NCI-H1092 treated with DMSO at 0.1 percent for 48 hours (cell line): ENCODE measurements at regions not wholly inside any gene's neighbourhood (a gene's known extent, or its start where the extent isn't known, plus 50 kb on each side); places are given as distances from the start of the nearest gene placed in this dataset.
"Not testable (repeated sequence)": the region's sequence is repeated elsewhere in the genome, so short reads cannot be mapped to it uniquely, and the experiment has no call there.

ENCODE experiments used
- DNase-seq: peaks from one replicate; lab custom pipeline; 2025; lab: John Stamatoyannopoulos, UW

DNA sequence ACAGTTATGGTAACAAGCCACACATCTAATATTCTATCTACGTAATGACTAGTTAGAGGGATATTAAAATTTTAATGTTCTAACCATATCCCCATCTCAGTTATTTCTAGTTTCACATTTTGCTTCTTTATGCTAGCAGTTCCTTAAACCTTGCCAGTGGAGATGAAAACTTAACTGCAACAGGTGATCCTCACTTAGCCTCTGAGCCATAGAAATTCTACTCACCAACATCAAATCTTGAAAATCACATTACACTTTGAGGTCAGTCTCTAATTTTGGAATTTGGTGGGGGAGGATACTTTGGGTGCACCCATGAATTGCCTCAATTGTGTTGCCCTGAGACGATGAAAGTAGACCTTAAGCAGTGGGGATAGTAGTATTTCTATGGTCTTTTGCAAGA, 256.4 kb downstream of the GATA3 start:
- no peak for DNase-seq

DNA sequence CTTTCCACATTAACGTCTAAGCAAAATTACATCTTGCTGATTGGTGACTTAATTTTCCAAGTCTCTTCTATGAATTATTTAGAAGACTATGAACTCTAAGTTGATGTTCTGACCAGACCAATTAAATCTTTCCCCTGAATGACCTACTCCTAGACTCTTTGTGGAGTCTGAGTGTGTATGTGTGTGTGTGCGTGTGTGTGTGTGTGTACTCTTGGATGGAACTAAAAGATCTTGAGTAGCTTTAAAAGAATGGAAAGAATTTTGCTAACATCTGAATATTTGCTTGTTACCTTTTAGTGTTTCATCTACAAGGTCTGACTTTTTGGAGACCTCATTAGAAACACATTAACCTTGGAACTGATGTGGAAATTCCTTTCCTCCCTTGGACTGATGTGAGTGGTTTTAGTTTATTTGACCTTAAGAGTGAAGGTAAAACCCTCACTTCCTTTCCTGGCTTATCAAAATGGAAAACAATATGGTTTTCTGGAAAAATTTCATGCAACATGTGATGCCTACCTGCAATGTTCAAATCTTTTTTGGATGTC, 257.1 kb downstream of the GATA3 start:
- no peak for DNase-seq

DNA sequence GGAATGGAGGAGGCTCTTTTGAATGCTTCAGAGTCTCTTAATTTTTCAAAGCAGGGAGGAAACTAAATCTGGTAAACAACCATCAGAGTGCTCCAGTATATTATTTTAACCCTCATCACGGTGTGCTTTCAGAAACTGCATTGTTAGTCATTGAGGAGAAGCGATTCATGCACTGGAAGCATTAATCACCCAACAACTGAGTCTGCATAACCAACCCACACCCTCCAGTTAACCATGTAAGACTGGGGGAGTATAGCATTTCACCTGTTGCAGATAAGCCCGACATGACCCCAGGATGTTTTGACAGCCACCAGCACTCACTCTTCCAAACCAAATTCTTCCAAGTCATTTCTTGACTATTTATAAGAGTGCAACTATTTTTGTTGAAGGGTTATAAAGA, 257.6 kb downstream of the GATA3 start:
- no peak for DNase-seq

DNA sequence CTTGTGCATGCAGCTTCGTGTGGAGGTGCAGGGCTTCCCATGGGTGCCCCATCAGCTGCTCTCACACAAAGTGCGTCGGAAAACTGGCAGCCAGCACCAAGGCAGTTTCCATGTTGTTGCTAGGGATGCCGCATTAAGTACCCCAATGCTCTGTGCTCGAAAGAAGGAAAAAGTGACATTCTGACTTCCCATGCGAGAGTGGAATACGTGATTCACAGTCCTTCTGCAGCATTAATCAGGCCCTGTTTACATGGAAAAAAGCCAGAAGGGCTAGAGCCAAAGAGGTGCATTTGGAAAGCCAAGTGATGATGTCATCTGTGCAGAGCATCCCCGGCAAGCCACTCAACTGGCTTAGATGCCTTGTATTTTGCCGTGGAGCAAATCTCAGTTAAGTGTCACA, 258.3 kb downstream of the GATA3 start:
- peak; percentile 8 for DNase-seq

DNA sequence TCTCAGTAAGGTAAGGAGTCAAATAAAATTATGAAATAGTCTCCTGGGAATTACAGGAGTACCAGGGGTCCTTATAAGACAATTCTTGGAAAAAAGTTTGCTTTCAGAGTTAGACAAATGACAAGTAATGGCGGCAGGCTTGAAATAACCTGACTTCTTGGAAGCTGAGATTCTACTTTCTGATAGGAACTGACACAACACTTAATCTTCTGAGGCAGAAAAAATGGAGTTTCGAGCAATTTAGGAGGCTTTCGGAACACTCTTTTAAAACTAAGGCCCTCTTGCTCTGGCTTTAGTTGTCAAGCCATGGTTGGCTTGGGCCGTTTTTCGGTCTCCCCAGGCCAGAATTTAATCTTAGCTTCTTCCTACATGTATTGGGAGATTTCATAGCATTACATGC, 260.0 kb downstream of the GATA3 start:
- no peak for DNase-seq

DNA sequence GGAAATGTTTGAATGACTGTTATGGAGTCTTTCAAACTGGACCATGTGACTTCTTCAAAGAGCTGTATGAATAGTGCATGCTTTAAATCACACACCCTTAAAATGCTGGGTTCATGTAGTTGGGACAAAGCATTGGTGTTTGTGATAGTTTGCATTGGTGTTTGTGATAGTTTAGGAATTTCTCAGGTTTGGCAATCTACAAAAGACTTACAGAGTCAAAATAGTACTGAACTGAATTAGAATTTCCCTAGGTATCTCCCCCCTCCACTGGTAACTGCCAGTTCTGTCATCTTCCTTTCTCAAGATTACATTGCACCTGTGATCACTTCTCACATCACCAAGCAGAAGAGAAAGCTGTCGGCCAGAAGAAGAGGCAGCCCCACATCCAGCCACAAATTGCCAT, 261.1 kb downstream of the GATA3 start:
- no peak for DNase-seq

DNA sequence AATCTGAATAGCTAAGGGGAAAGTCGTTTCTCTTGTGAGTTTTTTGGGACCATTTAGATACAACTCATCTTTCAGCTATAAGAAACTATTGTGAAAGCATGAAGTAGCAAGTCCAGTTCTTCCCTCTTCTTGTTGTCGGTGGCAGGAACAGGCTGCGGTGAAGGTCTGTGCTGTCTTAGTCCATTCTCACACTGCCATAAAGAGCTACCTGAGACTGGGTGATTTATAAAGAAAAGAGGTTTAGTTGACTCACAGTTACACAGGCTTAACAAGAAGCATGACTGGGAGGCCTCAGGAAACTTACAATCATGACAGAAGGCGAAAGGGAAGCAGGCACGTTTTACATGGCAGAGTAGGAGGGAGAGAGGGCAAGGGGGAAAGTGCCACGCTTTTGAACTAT, 261.8 kb downstream of the GATA3 start:
- no peak for DNase-seq

DNA sequence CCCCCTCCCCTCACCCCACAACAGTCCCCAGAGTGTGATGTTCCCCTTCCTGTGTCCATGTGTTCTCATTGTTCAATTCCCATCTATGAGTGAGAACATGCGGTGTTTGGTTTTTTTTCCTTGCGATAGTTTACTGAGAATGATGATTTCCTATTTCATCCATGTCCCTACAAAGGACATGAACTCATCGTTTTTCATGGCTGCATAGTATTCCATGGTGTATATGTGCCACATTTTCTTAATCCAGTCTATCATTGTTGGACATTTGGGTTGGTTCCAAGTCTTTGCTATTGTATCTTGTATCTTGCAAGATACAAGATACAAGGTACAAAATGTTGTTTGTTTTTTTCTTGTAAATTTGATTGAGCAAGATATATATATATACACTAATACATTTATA, 263.9 kb downstream of the GATA3 start:
- not testable (repeated sequence) for DNase-seq

DNA sequence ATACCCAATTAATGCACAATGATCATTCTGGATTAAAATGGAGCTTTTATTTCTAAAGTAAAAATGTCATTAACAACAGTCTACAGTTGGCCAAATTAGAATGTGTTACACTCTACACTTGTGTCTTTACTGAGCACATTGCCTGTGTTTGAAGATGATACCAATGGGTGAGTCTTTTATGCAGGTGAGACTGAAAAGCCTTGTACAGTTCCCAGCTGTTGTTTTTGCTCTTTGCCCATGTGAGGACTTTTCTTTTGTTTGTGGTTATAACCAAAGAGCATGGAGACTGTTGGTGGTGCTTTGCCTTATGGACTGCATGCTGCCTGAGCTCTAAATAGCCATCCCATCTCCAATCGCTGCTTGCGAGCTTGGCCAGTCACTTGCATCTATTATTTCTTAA, 264.5 kb downstream of the GATA3 start:
- DNase-seq: no peak

DNA sequence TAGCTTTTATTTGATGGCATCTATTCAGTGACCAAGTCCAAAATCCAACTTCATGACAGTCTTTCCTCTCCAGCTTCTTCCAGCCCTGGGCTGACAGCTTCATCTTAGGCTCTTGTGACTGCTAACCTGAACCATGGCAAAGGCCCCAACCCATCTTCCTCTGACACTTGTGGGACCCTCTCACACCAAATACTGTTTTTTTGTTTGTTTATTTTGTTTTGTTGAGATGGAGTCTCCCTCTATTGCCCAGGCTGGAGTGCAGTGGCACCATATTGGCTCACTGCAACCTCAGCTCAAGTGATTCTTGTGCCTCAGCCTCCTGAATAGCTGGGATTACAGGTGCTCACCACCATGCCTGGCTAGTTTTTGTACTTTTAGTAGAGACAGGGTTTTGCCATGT, 265.2 kb downstream of the GATA3 start:
- no peak for DNase-seq

DNA sequence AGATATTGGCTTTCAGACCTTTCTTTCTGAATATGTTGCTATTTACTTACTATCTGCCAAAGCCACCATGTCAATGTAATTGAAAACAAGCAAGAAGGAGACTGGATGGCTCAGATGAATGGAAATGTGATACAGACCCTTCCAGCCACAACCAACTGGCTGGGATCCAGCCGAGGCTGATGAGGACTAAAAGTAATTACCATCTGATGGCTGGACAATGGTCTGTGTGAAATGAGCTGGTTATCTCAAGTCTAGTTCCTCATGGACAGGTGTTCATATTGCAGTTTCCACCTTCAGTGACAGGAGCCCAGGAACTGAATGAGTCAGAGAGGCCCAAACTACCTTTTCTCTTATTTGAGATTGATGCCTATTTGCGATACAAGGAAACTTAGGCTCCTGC, 267.5 kb downstream of the GATA3 start:
- DNase-seq: peak; percentile 74

DNA sequence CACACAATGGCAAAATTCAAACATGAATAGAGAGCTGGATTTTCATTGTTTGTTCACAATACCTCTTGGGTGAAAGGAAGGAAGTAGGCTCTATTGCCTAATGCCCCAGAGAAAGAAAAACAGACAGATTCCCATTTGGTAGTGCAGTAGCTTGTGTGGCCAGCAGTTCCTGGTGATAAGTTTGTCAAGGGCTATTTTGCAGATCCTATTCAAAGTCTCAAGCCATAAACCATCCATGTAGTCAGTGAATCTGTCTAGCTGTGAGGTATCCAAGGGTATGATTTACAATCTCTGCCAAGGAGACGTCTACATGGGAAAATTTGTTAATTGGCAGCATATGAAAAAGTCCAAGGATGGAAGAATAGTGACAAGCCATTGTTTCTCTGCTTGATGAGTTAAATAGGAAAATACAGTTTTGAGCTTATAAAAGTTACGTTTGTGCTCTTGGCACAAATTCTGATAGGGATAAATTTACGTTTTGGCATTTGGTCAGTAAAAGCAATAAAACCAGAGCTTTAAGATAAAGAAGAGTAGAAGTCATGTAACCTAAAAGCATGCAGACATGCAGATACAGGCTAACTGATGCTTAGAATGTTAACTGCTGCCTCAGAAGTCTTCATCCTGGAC, 269.1 kb downstream of the GATA3 start:
- DNase-seq: no peak

DNA sequence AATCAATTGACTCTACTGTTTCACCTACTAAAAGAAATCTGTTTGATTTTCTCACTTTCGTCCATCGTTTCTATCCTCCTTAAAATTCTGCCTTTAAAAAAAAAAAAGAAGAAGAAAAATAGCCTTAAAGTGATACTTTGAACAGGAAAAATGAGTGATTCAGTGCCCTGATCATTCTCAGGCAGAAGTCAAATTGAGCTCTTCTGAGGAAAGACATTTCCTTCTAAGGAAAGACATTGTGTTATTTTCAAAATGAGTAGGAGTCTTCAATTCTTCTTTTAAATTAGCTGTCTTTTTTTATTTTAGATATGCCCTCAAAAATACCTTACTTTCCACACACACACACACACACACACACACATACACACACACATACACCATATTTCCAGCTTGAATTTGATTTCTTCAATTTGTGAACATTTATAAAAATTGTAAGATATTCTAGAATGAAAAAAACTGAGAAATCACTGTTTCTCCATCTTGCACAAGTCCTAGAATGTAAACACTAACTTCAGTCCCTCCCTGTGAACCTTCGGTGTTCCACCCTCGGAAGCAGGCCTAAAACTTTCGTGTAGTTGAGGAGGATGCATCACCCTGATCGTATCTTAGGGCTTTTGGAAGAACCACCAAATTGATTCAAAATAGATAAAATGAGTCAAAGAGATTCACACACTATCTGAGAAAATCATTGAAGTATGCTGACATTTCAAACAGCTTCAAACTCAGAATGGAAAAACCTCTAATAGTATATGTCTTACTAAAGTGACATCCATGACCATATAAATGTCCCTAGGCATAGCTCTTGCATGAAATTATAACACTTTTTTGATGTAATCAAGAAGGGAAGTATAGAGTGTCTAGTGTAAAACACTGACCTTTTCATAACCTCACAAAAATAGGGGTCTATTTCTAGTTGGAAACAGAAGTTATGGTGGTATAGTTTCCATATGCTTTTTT, 270.8 kb downstream of the GATA3 start:
- DNase-seq: no peak

DNA sequence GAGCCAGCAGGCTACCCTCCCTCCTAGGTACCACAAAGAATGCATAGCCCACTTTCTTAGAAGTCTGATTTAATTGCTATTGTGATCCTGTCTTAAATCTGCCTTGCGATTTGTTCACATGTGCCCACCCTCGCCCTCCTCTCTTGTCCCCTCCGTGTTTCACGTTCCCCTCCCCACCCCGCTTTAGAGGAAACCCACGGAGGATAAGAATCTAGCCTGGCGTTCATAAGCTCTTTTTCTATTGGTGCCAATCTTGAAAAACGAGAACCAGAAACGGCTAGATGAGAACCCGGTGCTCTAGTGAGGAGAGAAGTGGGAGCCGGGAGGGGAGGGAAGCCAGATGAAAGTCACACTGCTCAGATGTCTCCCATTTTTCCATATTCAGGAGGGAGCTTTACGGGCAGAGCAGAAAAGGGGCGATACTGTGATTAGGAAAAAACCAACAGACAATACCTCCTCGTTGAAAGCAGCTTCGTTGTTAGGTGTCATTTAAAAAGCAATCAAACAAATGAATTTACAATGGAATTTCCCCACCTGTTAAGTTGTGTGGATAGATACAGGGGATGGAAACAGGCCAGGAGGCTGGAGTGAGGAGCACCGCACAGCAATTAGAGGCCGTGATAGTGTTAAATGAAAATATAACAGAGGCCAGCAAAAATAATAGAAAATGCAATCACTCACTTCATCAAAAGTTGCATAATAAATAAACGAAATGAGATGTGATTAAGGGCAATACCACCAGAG, 272.1 kb downstream of the GATA3 start:
- no peak for DNase-seq

DNA sequence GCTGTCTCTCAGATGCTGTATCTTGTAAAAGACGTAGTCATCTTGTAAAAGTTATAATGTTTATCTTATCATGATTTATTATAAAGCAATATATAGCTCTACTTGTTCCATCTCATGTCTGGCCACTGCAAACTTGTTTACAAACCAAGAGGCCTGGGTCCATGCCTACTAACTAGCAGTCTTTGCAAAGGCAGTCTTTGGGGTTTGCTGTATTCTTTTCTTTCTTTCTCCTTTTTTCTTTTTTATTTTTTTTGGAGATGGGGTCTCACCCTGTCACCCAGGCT, 272.6 kb downstream of the GATA3 start:
- no peak for DNase-seq

DNA sequence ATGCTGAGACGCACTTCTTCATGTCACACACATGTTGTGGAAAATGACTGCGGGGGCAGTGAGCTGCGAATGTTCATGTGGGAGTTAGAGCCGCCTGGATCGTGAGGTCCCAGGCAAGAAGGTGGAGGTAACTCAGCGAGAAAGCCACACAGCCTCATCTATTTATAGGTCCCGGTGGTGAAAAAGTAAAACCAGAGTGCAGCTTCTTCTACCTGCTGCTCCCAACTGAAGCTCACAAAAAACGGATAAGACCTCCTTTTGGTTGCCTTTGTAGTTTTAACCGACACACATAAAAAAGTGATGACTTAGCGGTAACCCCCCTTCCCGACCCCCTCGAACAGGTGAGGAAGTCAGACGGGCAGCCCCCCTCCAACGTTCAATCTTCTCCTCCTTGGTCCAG, 276.9 kb downstream of the GATA3 start:
- no peak for DNase-seq

DNA sequence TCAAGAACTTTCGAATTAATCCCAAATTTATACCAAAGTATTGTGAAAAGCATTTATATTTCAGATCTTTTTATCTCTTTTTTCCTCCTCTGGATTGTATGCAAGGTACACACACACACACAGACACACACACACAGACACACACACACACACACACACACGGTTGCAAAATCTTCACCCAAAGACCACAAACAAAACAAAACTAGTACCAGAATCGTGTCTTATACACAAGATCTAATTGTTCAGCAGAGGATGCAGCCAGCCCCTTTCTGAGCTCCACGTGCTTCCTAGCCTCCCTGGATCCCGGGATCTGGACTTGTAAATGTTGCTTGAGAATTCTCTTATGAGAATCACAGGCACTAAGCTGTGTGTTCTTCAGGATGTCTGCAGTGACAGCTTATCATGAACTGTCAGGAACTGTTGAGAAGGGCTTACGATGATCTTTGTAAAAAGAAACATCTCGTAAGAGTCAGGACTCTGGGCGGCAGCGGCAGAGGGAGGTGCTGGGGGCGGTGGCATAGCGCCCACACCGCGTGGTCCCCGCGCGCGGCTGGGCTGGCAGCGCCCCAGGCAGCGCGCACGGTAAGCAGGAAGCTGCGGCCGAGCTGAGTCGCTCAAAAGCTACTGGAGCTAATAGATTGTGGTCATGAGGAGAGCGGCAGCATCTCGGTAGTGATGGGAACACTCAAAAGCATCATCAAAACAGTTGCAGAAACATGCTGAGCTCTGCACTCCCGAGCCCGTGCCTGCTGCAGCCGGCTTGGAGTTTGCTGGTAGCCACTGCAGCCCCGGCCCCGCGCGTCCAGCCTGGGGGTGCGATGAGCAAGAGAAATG, 277.6 kb downstream of the GATA3 start:
- peak; percentile 14 for DNase-seq

DNA sequence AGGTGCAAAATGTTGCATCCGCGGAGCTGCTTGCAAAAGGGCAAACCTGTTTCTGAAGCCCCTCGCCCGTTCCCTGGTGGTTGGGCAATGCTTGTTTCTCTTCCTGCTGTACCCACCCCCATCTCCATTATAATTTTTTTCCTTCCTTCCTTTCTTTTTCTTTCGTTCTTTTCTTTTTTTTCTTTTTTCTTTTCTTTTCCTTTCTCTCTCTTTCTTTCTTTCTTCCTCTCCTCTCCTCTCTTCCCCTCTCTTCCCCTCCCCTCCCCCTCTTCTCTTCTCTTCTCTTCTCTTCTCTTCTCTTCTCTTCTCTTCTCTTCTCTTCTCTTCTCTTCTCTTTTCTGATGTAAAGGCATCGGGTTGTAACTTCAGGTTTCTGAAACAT, 278.2 kb downstream of the GATA3 start:
- no peak for DNase-seq

DNA sequence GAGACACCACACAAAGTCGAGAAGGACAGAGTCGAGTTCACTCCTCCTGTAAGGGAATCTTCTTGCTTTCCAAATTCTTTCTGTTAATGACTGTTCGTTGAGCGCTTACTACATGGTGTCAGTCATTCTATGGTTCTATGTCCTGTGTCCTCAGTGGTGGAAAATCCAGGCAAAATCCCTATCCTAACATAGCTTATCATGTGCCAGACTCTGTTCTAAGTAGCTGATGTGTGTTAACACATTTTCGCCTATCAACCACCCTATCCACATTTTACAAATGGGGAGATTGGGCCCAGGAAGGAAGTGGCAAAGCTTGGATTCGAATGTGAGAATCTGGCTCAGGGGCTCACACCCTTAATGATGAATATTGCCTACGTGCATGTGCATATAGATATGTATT, 280.1 kb downstream of the GATA3 start:
- DNase-seq: no peak

DNA sequence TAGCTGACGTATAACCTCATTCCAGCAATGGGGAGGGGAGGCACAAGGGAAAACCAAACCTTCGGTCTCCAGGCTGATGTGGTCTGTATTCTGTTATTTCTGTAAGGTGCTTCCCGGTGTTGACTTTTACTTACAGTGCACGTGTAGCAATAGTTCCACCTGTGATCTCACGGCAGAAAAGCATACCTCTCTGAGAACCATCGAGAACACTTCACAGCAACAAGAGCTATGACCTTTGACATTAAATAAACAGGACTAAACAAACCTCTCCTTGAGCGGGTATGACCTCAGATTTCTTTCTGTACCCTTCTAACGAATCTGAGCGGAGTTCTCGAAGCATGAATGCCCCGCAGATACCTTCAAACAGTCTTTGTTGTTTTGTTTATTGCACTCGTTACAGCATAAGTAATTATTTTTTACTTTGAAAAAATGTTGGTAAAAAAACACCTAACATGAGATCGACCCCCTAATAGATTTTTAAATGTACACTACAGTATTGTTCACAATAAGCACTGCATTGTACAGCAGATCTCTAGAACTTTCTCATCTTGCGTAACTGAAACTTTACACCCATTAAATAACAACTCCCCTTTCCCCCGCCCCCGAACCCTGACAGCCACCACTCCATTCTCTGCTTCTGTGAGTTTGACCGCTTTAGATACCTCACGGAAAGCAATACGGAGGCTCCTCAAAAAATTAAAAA, 282.3 kb downstream of the GATA3 start:
- no peak for DNase-seq

DNA sequence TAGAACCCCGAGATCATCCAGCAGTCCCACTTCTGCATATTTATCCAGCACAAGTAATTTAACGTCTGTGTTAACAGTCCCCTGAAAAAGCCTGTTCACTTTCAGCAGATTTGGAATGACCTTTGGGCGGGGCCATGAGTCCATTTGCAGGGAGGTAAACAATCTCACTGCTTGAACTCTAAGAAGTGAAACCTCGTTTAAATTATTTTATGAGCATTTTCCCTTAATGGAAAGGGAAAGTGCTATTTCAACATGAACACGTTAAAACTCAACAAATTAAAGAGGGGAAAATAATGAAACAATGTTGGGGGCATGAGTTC, 282.8 kb downstream of the GATA3 start:
- no peak for DNase-seq
